ENCODE measurements at regions not wholly inside any gene's neighbourhood (a gene's known extent, or its start where the extent isn't known, plus 50 kb on each side); places are given as distances from the start of the nearest gene placed in this dataset.

GRCh38 chr17:68782789-68783188 lies 172.4 kb downstream of the ABCA8 start:
- no peak for TF ChIP-seq CTCF (IDR thresholded peaks at IDR 0.05)
- TF ChIP-seq POLR2A (IDR thresholded peaks at IDR 0.05) = no peak
